Breast epithelium (tissue), 3 donors: ENCODE measurements at regions not wholly inside any gene's neighbourhood (a gene's known extent, or its start where the extent isn't known, plus 50 kb on each side); places are given as distances from the start of the nearest gene placed in this dataset.

ENCODE experiments used
- POLR2AphosphoS5 ChIP-seq, 3 donors: sonication (generic); formaldehyde crosslinking; IDR thresholded peaks; one replicate each; pipeline ENCODE4 v1.6.1; 2017; ENCODE audit warnings: antibody characterized with exemption in 3 of 3
- TF ChIP-seq, protein P1 (sequence below), 3 donors: fragments of 450-650 bp; IDR thresholded peaks; one replicate each; pipeline ENCODE4 v1.5.1; 2016 to 2017; ENCODE audit warnings: antibody characterized with exemption in 3 of 3, mild to moderate bottlenecking in 3 of 3, moderate library complexity in 3 of 3

GRCh38 chr3:106129939-106130338, 261.1 kb upstream of the CBLB start:
- TF ChIP-seq, protein P1, sequence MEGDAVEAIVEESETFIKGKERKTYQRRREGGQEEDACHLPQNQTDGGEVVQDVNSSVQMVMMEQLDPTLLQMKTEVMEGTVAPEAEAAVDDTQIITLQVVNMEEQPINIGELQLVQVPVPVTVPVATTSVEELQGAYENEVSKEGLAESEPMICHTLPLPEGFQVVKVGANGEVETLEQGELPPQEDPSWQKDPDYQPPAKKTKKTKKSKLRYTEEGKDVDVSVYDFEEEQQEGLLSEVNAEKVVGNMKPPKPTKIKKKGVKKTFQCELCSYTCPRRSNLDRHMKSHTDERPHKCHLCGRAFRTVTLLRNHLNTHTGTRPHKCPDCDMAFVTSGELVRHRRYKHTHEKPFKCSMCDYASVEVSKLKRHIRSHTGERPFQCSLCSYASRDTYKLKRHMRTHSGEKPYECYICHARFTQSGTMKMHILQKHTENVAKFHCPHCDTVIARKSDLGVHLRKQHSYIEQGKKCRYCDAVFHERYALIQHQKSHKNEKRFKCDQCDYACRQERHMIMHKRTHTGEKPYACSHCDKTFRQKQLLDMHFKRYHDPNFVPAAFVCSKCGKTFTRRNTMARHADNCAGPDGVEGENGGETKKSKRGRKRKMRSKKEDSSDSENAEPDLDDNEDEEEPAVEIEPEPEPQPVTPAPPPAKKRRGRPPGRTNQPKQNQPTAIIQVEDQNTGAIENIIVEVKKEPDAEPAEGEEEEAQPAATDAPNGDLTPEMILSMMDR (IDR thresholded peaks at IDR 0.05), result no peak
- no peak for TF ChIP-seq POLR2AphosphoS5 (IDR thresholded peaks at IDR 0.05)
